C4-2B (cell line): ENCODE measurements at regions not wholly inside any gene's neighbourhood (a gene's known extent, or its start where the extent isn't known, plus 50 kb on each side); places are given as distances from the start of the nearest gene placed in this dataset.

ENCODE experiments used
- ZFX ChIP-seq: fragments of 450-650 bp; IDR thresholded peaks from 2 replicates; pipeline ENCODE4 v1.6.1; 2017
- TF ChIP-seq, protein P1 (sequence below): fragments of 450-650 bp; conservative IDR thresholded peaks from 2 replicates; pipeline ENCODE4 v1.5.1; 2017; ENCODE audit warnings: mild to moderate bottlenecking

- TF ChIP-seq, protein P1, sequence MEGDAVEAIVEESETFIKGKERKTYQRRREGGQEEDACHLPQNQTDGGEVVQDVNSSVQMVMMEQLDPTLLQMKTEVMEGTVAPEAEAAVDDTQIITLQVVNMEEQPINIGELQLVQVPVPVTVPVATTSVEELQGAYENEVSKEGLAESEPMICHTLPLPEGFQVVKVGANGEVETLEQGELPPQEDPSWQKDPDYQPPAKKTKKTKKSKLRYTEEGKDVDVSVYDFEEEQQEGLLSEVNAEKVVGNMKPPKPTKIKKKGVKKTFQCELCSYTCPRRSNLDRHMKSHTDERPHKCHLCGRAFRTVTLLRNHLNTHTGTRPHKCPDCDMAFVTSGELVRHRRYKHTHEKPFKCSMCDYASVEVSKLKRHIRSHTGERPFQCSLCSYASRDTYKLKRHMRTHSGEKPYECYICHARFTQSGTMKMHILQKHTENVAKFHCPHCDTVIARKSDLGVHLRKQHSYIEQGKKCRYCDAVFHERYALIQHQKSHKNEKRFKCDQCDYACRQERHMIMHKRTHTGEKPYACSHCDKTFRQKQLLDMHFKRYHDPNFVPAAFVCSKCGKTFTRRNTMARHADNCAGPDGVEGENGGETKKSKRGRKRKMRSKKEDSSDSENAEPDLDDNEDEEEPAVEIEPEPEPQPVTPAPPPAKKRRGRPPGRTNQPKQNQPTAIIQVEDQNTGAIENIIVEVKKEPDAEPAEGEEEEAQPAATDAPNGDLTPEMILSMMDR, result no peak
- TF ChIP-seq ZFX, result no peak
These were observed 121.0 kb upstream of the JAG1 start for GRCh38 chr20:10794765-10795164.
